ENCODE measurements at regions not wholly inside any gene's neighbourhood (a gene's known extent, or its start where the extent isn't known, plus 50 kb on each side); places are given as distances from the start of the nearest gene placed in this dataset.
A peak's percentile ranks its signal among the peaks of the same experiment; 100 is the strongest.

DNA sequence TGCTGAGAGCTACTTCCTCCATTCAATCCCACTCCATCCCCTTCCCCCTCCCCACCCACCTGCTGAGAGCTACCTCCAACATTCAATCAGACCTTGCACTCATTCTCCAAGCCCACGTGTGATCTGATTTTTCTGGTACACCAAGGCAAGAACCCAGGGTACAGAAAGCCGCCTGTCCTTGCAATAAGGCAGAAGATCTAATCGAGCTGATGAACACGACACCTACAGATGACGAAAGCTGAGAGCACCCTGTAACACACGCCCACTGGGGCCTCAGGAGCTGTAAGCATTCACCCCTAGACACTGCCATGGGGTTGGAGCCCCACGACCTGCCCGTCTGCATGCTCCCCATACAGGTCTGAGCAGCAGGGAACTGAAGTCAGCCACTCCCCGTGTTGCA, 58.3 kb downstream of the TRIML1 start:
- DNase-seq = no peak

- no peak for DNase-seq
These were observed 59.9 kb downstream of the TRIML1 start for GRCh38 chr4:188198982-188199792.

DNA sequence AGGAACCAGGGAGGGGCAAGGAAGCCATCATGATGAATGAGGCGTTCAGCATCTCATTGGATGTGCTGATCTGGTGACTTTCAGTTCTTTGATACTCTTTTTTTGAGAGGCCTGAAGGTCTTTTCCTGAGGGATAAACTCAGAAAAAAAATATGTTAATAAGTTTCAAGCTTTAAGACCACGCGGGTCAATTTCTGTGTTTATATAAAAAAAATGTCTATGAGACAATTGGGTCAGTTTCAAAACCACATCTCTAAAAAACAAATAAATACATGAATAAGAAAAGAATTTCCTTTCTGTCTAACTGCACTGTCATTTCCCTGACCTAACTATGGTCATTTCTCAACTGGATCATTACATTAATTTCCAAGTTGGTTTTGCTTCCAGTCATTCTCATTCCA, 62.6 kb downstream of the TRIML1 start:
- no peak for DNase-seq

GRCh38 chr4:188206783-188207182, 67.5 kb downstream of the TRIML1 start:
- no peak for DNase-seq

DNA sequence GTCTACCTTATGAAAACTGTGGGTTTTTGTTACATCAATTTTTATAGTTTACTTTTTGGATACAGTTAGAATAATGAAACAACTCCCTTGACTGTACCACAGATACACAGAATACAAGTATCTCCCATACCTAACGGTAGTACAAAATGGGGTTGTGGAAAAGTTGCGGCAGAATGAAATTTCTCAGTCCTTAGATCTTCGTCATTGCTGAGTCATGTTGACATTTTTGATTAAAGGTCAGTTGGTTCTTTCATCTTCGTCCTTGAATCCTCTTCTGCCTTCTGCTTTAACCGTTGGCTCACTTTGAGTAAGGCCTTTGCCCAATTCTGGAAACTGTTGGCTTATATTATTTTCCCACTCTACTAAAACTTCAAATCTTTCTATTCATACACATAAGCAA, 75.6 kb downstream of the TRIML1 start:
- no peak for DNase-seq

DNA sequence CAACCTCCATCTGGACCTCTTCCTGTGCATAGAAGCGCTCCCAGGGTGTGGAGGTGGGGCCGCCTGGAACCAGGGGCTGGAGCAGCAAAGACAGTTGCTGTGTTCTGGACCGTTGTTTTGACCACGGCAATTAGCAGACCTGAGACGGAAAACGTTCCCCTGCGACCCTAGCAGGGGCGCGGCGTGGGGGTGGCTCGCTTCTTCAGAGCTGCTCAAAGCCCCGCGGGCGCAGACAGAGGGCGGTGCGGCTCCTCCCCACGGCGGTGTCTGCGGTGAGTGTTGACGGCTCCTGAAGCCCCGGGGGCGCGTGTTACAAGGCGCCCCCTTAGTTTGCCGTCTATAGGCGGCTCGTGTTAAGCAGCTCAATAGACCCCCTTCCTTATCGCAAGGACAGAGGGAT, 79.2 kb downstream of the TRIML1 start:
- no peak for DNase-seq

GRCh38 chr4:188220006-188220405, 80.8 kb downstream of the TRIML1 start:
- DNase-seq = no peak

- no peak for DNase-seq
These were observed 81.8 kb downstream of the TRIML1 start for GRCh38 chr4:188221090-188221489.

DNA sequence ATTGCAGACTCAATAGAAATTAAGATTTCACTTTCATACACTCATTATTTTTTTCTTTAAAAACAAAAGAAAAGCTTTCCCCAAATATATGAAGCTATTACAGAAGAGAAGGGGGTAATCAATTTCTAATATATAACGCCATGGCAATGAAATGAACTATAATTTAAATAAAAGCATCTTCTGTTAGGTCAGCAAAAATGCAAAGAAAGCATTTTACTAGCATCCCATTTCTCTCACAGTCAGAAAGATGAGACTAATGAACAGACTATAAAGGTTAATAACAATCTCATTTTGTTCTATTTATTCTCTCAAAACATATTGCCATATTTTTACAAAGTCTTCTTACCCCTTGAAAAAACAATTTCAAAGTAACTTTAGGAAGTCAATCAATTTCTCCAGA, 89.0 kb downstream of the TRIML1 start:
- DNase-seq = no peak

DNA sequence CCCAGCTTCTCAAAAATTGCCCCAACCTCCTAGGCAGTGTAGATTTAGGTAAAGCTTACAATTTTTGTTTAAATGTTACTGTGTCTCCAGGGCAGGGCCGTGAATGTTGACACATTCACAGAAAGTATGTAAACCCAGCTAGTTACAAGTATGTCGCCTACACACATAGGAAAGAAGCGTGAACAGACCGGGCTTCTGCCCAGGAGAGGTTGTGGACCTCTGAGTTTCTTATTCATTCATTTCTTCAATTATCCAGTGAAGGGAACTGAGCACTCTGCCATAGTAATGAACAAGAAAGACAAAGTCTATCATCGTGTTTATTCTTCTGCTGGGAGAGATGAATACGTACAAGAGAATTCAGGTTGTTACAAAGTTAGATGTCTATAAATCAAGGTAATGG, 93.2 kb downstream of the TRIML1 start:
- no peak for DNase-seq

GRCh38 chr4:188242041-188242440, 102.8 kb downstream of the TRIML1 start:
- no peak for DNase-seq

DNA sequence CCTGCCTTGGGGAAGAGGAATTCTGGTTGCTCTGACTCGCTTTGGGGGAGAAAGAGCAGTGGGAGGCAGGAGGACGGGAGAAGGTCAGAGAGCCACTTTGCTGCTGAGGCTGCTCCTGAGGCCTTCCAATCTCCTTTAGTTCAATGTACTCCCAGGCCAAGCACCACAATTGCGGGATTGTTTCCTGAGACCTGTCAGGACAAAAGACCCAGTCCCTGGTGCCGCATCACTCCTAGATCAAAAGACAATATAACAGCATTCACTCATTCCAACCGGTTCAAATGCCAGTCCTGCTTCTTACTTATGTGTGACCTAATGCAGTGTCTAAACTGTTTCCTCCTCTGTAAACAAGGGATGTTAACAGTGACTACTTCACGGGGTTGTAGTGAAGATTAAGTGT, 106.4 kb downstream of the TRIML1 start:
- DNase-seq = no peak

DNA sequence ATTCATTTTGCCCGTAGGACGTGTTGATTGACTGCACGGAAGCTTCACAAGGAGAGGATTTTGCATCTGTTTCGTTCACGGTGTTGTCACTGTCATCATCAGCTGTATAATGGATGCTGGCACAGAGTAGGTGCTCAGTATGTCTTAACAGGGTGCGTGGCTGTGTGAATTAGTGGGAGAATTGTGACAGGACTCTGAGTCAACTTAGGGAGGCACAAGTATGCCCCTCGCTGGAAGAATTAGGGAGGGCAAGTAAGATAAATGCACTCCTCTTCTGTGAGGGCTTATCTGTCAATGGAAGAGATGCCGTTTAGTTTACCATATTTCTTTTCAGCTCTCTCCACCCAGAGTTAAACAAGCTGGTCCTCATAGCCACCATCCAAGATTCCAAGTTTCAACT, 107.2 kb downstream of the TRIML1 start:
- no peak for DNase-seq

DNA sequence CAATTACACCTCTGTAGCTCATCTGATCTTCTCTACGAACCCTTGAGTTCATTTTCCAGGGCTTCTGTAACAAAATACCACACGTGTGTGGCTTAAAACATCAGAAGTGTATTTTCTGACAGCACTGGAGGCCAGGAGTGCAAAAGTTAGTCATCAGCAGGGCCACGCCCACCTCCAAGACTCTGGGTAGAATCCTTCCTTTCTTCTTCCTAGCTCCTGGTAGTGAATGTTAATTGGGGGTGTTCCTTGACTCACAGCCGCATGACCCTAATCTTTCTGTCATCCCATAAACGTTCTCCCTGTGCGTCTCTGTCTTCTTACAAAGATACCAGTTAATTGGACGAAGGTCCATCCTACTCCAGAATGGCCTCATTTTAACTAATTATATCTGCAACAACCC, 115.0 kb downstream of the TRIML1 start:
- no peak for DNase-seq

DNA sequence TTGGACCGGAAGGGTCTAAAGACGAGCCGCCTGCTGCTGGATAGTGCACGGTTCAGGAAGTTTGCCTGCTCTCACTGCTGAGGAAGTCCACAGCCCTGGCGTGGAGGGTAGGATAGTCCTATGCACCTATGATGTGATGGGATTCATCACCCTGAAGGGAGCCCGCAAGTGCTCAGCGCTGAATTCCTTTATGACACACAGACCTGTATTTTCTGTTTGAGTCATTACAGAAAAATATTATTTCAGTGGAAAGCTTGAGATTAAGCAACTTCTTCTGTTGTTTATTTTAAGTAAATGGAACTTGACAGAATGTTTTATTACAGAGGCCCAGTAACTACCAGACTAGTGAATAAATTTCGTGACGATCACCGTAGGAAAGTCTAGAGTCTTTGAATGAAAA, 123.2 kb downstream of the TRIML1 start:
- no peak for DNase-seq

DNA sequence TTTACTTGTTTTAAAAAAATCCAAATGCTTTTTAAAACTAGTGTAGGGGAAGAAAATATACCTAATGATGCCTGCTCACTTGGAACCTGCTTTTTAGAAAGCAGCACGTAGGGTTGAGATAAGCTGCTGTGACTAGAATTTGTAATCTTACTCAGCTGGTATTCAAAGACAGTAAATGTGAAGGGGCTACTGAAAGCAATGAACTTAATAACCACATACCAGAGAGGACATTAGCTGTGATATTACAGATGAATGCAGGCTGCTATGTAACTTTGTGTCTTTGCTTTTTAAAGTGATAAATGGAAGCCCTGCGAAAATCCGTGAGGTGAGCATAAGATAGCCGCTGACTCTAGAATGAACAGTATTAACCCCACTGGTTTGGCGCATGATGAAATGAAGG, 124.1 kb downstream of the TRIML1 start:
- DNase-seq = no peak

DNA sequence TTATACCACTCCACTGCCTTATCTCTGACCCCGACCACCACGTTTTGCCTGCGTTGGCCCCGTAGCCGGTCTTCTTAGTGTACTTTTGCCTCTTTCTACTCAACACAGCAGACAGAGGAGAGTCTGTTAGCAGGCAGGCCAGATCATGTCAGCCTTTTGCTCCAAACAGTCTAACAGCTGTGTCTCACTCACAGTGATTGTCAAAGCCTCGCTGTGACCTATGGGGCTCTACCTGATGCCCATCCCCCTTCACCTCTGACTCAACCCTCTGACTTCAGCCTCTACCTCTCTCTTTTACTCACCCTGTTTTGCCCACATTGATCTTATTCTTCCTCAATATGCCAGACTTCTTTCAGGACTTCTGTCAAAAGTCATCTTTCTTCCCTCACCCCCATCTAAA, 127.1 kb downstream of the TRIML1 start:
- DNase-seq = no peak

- no peak for DNase-seq
These were observed 129.1 kb downstream of the TRIML1 start for GRCh38 chr4:188268131-188268908.

DNA sequence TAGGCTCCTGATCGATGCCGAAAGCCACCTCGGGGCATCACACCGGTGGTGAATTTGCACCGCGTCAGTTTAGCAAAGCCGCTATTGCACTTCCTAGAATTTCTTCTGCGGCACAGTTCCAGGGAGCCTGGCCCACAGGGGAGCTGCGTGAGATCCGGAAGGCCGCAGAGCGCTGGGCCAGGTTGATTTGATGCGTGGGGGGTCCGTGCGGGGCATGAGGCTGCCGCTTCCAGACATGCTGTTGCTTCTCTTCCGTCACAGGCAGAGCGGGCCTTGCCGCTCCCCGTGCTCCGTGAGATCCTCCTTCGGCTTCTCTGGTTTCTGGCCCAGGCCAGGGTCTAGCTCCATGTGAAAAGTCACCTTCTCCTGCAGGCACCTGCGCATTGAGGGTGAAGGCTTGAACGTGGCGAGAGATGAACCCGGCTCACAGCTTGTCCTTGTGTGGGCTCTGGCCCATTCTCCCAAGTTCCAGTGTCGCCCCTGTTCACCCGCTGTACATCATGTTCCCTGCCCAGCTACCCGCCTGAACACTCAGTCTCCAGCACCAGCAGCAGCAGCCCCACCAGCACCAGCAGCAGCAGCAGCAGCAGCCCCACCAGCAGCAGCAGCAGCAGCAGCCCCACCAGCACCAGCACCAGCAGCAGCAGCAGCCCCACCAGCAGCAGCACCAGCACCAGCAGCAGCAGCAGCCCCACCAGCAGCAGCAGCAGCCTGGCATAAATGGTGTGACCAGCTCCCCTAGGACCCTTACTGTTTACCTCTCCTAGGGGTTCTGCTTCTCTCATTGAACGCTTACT, 131.2 kb downstream of the TRIML1 start:
- no peak for DNase-seq

GRCh38 chr4:188275686-188276085, 136.4 kb downstream of the TRIML1 start:
- DNase-seq = no peak

- no peak for DNase-seq
These were observed 139.9 kb downstream of the TRIML1 start for GRCh38 chr4:188279184-188279583.

DNA sequence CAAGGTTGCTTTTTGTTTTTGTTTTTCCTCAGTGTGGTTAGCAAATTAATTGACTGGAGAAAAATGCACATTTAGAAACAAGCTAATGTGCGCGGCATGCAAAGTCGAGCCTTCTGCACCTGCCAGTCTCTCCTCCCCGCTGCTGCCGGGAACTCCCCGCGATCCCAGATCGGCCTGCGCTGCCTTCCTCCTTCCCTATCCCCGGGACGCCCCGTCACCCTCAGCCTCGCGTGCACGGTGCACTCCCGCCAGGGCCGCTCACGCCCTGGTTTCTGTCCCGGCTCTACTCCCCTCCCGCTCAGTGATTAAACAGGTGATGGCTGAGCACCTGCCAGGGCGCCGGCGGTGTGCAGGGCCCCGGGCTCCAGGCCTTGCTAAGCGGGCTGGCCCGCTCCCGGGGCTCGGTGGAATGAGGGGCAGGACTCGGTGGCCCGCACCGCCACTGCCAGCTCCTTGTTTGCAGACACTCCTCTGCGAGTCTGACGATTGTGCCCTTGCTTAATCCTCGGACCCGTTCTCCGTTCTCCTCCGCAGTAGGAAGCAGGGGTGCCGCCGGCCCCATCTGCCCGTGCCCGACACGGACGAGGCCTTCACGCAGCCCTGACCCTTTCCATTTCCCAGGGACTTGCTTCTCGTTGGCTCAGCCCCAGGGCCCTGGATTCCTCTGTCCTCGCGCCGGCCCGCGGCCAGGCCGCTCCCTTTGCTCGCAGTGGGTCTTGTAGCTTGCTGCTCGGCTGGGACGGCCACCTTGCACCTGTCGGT, 143.4 kb downstream of the TRIML1 start:
- DNase-seq = peak in 1 of 2 donors; percentile 18

Measured in right lung (tissue), 2 donors.